T-helper 1 cell (primary cell): ENCODE measurements at regions not wholly inside any gene's neighbourhood (a gene's known extent, or its start where the extent isn't known, plus 50 kb on each side); places are given as distances from the start of the nearest gene placed in this dataset.
"Not testable (repeated sequence)": the region's sequence is repeated elsewhere in the genome, so short reads cannot be mapped to it uniquely, and the experiment has no call there.

Source experiments
- DNase-seq, 5 donors: peaks; one replicate each; pipeline ENCODE4 v3.0.0-alpha.2; 2012 to 2020

DNA sequence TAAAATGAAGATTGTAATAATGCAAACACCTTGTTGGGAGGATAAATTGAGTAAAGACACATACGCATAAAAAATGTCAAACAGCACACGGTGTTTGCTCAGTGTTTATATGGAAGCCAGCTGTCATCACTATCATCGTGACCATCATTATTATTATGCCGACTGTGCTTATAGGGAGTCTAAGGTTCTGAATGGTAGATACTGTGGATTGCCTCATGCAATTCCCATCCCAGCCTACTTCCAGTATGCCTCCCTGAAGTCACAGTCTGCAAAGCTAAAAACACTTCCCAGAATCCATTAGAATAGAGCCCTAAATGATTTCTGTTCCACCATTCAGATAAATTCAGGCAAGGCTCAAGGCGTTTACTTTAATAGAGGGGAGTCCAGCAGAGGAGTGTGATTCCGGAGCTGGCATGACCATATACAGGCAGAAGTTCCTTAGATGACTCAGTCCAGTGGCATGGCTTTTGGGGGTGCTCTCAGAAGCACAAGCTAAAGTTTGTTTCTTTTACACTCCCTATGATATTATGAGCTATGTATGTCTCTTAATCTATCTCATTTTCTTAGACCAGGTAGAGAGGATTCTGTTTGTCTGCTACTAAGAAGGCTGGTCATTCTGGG is 148.7 kb downstream of the MEX3B start:
- no peak for DNase-seq

DNA sequence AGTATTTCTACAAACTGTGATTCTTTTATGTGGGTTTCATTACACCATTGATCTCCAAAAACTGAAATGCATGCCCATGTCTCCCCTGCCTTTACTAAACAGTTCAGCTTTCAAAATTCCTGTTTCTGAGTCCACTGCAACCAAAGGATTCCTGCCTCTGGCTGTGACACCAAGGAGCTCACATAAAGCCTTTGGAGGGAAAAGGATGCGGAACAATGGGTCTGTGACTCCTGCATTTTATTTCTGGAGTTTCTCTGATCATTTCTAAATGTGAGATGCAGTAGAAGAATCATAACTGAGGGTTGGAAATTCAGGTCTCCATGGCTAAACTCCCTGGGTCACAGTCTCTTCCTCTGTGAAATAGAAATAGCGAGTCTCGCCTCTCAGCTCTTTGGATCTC is 149.5 kb downstream of the MEX3B start:
- no peak for DNase-seq

DNA sequence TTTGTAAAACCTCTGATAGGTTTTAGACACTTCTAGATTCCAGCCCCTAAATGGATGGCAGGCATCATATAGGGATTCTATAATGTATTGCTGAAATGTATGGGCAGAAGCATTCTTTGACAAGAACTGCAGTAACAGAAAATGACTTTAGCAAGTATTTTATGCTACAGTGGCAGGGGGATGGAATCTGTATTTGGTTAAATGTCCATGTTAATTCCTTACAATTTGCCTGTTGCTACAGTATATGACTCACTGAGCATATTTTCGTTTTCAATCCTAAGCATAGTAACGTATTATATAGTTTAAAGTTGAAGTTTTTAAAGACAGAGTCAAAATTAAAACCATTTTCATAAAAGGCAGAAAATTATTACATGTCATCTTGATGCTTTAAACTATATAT is 150.1 kb downstream of the MEX3B start:
- DNase-seq = no peak

DNA sequence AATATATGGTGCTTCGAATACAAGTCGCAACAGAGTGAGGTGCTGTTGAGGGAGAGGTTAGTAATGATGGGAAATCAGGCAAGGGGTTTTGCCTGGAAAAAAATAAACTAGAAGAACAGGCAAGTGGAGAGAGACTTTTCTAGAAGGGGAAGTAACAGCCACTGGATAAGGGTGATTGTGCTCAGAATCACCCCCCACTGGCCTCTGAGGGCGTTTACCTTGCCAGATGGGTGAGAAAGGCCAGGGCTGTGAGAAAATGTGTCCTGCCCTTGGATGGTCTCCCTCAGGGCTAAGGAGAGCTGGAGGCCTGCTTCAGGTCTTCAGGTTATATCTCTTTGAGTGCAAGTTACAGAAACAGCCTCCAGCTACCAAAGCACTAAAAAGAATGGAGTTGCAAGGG is 151.8 kb downstream of the MEX3B start:
- DNase-seq = no peak

DNA sequence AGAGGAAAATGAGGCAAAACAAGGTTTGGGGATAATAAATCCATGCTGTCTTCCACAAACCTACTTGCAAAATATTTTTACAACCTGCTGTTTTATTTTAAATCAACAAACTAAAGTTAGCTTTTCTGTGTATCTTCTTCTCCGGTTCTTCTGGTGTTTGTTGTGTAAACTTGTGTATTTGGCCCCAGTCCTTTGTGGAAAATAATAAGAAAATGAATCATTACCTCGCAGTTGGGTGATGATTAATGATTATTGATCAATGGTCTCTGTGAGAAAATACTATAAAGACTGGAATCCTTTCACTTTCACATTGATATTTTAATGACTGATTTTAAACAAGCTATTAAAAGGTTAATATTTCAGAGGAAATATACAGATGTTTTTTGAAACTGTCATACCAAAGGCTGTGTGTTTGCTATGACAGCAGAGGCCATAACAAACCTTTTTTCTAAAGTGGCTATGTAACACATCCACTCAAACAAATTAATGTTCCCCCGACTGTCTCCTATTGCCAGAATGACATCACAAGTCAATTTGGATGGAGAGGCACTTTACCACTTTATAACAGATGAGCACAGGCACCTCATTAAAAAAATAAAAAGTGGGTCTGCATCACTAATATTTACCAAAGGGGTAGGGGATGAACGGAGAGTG is 152.5 kb downstream of the MEX3B start:
- DNase-seq = no peak

DNA sequence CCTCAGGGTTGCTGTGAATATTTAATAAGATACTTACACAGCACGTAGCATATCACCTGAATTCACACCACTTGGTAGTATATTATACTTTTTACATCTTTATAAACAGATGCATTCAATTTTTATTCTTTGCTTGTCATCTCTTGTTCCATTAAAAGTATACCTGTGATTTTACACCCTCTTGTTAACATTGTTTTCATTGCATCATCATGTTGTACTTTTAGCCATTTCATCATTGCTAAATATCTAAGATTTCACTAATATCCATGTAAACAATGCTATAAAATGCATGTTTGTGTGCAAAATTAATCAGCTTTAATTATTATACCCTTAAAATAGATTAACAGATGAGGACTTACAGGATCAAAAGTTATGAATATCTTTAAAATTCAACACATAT is 155.3 kb downstream of the MEX3B start:
- DNase-seq = no peak

DNA sequence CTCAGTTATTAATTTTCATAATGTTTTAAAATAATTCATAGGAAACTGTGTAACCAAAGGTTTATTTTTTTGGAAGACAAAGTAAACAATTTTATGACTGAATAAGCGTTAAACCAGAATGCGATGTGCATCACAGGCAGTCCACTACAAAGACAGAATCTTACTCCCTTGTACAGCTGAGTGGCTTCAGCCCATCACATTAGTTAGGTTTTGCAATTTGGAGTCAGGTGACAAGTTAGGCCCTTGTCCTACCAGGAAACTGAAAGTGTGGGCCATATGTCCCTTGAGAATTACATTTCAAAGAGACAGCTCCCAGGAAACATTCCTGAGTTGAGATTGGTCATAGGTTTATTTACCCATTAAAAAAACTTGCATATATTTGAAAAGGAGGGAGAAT is 156.3 kb downstream of the MEX3B start:
- DNase-seq = no peak

DNA sequence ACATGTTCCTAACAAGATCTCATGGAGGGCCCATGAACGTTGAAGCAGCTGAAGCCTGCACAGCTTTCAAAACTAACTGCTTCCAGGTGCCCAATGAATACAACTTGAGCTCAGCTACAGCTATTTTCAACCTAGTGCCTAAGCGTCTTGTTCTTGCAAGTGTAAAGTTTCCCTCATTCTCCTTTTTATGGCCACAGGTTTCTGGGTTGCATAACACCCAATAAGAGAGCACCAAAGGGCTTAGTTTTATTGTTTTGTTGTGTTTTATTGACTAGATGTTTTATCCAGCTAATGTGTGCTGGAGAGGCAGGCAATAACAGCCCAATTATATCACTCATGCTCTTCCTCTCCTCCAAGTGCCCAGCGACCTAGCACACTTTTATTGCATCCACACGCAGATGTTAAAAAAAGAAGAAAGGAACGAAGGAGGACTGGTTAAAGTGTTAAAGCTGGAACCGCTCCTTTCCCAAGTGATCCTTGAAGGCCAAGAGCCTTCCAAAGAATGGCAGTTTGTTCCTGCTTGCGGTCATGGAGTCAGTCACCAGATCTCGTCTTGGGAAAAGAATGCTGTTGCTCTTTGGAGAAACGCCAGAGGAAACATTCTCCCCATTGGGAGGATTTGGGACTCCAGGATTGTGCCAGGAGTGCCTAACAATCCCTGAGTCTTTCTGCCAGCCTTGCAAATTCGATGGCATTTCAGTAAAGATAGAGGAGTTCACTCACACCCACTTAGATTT is 156.9 kb downstream of the MEX3B start:
- DNase-seq = no peak

DNA sequence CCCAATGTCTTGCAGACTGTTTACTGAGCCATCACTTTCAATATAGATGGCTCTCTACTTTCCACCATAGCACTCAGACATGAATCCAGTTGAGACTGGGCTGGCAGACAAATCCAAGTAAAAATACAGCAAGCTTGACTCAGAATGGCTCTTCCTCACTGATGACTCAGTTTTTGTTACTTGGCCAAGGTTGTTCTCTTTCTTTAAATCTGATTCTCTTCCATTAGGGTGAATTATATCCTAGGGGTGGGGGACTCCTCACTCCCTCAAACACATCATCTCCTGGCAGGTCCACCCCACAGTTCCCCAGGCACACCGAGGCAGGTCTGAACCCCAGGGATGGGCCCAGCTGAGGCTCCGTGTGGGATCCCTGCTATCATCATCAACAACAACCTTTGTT is 157.9 kb downstream of the MEX3B start:
- no peak for DNase-seq

DNA sequence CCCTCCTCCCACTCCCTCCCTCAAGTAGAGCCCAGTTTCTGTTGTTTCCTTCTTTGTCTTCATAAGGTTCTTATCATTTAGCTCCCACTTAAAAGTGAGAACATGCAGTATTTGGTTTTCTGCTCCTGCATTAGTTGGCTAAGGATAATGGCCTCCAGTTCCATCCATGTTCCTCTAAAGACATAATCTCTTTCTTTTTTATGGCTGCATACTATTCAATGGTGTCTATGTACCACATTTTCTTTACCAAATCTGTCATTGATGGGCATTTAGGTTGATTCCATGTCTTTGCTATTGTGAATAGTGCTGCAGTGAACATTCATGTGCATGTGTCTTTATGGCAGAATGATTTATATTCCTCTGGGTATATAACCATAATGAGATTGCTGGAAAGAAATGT is 158.6 kb downstream of the MEX3B start:
- not testable (repeated sequence) for DNase-seq

DNA sequence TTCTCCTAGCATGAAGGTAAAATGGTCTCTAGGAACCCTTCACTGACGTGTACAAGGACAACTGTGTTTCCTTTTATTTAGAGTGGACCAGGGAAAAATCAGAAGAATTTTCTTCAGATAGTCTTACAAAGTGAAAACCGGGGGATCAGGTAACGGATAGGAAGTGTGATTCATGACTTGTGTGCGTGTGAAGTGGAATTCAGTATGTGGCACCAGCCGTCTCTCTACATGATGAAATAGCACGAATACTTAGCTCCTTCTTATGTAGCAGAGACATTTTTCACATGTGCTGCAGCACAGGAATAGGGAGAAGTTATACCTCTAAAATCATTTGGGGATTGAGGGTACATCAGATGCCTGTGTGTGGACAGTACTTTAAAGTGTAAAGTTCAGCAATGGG is 159.2 kb downstream of the MEX3B start:
- DNase-seq = no peak

DNA sequence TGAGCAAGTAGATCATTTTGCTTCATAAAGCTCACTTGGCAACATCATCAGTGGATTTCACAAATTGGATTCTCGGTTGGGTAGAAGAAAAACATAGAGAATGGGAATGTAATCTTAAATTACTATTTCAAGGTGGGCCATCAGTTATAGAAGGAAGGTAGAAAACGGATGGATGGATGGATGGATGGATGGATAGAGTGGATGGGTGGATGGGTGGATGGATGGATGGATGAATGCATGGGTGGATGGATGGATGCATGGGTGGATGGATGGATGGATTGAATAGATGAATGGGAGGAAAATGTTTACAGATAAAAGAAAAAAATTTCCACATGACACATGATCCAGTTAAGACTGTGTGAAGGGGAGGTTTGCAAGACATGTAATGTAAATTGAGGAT is 159.7 kb downstream of the MEX3B start:
- no peak for DNase-seq

DNA sequence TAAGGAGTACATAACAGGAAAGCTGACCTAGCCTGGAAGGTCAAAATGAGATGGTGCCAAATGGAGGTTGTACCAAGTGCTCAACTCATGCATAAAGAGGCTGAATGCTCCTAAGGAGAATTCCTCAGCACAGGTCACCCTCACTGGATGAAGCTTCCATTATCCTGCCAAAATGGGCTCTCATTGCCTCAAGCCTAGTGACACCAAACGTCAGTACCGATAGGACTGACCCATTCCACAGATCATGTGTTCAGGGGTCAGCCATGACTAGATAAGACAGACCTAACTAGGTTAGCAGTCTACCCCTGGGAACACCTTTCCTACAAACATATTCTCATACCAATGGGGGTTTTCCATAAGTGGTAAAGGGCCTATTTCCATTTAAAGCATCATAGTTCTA is 160.7 kb downstream of the MEX3B start:
- no peak for DNase-seq

DNA sequence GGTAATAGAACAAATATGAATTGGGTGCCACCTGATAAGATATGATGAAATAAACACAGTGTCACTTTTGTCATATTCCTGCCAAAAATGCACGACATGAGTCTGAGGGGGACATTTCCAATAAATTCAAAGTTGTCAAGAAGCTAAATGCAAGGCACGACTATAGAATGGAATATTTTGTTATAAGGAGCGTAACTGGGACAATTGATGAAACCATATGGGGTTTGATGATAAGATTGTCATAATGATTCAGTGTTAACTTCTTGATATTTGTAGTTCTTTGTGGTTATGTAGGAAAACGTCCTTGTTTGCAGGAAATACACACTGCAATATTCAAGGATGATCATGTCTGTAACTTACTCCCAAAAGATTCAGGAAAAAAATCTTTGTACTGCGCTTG is 163.3 kb downstream of the MEX3B start:
- no peak for DNase-seq

DNA sequence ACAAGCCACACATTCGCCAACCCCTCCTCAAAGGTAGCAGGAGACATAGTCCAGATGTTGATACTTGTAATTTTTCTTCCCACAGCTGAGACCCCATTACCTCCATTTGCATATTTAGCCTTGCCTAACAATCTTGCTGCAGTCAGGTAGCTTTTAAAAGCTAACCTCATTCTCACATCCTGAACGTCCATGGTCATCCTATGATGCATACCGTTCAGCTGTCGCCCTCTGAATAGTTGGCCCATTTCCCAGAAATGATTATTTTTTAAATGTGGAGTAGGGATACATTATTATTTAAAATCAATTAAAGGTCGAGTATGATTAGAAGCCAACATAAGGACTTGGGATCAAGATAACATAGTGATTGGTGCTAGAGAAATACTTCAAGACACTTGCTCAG is 165.0 kb downstream of the MEX3B start:
- DNase-seq = no peak

DNA sequence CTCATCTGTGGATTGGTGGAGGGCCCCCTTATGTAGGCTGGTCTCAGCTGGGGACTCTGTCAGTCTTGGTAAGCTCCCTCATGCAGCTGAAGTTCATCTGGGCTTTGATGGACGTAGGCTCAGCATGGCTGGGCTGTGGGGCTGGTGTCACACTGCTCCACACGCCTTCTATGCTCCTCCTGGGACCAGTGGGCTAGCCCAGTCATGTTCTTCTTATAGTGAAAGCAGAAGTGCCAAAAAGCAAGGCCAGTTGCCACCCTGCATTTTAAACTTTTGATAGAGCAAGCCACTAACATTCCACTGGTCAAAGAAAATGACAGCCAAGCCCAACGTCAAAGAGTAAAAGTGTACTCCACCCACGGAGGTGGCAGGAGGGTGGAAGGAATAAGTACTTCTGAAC is 165.5 kb downstream of the MEX3B start:
- DNase-seq = no peak

DNA sequence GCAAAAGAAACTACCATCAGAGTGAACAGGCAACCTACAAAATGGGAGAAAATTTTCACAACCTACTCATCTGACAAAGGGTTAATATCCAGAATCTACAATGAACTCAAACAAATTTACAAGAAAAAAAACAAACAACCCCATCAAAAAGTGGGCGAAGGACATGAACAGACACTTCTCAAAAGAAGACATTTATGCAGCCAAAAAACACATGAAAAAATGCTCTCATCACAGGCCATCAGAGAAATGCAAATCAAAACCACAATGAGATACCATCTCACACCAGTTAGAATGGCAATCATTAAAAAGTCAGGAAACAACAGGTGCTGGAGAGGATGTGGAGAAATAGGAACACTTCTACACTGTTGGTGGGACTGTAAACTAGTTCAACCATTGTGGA is 170.1 kb downstream of the MEX3B start:
- DNase-seq = not testable (repeated sequence)

DNA sequence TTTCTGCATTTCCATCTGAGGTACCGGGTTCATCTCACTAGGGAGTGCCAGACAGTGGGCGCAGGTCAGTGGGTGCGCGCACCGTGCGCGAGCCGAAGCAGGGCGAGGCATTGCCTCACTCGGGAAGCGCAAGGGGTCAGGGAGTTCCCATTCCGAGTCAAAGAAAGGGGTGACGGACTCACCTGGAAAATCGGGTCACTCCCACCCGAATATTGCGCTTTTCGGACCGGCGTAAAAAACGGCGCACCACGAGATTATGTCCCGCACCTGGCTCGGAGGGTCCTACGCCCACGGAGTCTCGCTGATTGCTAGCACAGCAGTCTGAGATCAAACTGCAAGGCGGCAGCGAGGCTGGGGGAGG is 175.1 kb downstream of the MEX3B start:
- DNase-seq = not testable (repeated sequence)

DNA sequence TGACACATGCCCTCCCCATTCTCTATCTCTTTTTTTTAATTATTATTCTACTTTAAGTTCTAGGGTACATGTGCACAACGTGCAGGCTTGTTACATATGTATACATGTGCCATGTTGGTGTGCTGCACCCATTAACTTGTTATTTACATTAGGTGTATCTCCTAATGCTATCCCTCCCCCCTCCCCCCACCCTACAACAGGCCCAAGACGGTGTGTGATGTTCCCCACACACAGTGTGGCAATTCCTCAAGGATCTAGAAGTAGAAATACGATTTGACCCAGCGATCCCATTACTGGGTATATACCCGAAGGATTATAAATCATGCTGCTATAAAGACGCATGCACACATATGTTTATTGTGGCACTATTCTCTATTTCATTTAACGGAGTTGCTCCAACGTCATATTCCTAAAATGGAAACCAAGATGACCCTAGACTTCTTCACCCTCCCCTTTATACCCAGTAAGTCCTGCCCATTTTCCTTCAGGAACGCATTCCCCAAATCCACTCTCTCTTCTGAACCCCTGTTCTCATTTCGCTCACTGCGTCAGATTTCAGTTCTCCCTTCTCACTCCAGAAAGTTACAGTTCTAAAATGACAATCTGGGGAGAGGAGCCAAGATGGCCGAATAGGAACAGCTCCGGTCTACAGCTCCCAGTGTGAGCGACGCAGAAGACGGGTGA is 175.6 kb downstream of the MEX3B start:
- DNase-seq = not testable (repeated sequence)

DNA sequence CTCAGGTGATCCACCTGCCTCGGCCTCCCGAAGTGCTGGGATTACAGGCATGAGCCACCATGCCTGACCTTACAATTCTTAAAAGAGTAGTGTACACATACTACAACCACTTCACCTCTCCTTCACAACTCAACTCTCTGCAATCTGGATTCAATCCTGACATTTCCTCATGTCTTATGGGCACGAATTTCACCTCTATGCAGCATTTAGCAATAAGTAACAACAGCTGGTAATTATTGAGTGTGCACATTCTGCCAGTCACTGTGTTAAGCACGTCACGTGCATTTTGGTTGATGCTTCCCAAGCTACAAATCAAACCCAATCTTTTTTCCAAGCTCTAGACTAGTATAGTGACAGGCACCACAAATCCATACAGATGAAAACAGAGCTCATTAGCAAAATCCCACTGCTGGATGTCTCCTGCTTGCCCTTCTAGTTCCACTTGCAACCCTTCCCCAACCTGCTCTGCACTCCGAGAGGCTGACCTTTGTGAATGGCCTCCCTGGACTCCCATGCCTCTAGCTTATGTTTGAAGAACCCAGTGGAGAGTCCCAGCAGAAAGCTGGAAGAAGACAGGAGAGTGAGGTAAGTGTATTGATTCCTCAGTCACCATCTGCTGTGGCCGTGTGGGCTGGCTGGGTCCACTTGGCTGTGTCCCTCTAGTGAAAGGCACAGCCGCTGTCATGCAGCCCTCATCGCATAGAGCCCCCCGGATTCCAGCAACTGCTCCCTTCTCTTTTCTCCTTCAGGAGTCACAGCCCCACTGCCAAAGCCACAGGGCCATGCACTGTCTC is 176.5 kb downstream of the MEX3B start:
- DNase-seq = no peak

DNA sequence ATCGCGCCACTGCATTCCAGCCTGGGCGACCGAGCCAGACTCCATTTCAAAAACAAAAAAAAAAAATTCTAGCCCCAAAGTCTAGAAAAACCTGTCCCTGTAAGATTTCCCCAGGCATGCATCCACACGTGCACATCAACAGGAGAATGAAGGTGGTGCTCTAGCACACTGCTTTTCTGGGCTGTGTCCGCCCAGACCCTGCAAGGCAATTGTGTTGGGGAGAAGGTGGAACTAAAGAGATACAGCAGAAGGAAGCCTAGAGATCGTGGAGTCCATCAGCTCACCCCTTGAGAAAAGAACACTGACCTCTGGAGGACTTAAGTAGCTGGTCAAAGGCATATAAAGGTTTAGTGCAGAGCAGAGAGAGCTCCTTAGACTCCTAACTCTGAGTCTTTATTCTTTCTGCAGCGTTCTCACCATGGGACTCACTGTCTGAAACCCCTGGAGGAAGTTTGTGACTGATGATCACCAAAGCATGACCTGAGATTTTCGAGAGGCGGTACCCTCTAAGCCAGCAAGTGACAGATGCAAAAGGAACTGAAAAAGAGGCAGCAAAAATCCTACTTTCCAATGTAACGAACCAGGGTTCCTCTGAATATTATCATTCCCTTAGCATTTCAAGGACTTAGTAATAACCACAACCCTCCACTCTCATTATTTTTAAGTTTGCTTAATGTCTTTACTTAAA is 179.8 kb downstream of the MEX3B start:
- no peak for DNase-seq

DNA sequence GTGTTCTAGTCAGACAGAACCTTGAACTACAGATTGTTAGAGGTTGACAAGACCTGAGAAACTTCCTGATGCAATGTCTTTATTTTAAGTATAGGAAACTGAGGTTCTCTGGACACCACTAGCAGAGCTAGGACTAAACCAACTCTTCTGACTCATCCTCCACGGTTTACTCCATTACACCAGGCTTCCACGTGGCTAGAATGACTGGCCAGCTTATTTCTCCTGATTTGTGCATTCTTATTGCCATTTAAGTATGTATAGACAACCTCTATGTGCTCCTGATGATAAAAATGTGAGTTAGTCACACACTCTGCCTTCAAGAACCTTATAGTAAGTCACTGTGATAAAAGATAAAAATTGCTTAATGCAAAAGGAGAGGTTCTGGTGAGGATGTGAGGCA is 182.7 kb downstream of the MEX3B start:
- DNase-seq = no peak
